ENCODE measurements at regions not wholly inside any gene's neighbourhood (a gene's known extent, or its start where the extent isn't known, plus 50 kb on each side); places are given as distances from the start of the nearest gene placed in this dataset.

DNA sequence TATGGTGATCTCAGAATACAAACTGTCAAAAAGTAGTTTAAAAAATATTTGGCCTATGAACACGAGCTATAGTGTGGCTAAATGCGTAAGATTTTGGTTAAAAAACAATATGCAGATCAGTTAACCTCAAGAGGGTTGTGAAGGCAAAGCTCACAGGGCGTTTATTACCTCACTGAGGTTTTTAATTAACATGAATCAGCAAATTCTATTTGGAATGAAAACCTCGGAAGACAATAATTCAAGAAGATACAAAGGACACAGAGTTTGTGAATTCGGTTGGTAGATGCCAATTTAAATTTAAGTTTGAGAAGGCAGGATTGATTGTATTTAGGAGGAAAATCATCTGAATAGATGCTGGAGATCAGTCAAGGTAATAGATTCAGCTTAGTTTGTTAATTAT lies 1434.6 kb downstream of the C4orf33 start:
- no peak overlapping the region for H3K4me3 ChIP-seq (ENCODE audit: low read depth, low read length)
- TF ChIP-seq, protein P1, sequence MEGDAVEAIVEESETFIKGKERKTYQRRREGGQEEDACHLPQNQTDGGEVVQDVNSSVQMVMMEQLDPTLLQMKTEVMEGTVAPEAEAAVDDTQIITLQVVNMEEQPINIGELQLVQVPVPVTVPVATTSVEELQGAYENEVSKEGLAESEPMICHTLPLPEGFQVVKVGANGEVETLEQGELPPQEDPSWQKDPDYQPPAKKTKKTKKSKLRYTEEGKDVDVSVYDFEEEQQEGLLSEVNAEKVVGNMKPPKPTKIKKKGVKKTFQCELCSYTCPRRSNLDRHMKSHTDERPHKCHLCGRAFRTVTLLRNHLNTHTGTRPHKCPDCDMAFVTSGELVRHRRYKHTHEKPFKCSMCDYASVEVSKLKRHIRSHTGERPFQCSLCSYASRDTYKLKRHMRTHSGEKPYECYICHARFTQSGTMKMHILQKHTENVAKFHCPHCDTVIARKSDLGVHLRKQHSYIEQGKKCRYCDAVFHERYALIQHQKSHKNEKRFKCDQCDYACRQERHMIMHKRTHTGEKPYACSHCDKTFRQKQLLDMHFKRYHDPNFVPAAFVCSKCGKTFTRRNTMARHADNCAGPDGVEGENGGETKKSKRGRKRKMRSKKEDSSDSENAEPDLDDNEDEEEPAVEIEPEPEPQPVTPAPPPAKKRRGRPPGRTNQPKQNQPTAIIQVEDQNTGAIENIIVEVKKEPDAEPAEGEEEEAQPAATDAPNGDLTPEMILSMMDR (IDR thresholded peaks at IDR 0.05; ENCODE audit: insufficient read depth, low read depth, low read length, missing control alignments), result no peak

DNA sequence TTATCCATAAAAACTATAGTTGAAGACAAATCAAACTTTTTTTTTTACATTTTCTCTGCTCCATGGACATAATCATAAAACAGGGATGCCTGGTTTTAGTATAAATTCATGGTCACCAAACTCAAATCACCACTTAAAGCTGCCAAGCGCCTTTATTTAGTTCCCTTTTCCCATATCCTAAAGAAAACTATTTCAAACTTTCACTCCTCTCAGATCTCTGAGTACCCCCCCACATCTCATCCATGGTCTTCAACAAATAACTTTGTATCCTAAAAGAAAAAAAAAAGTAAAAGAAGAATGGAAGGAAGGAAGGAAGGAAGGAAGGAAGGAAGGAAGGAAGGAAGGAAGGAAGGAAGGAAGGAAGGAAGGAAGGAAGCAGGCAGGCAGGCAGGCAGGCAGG lies 1438.7 kb downstream of the C4orf33 start:
- DNase-seq (ENCODE audit: low read depth), result no peak
- TF ChIP-seq, protein P1 (IDR thresholded peaks at IDR 0.05; ENCODE audit: insufficient read depth, low read depth, low read length, missing control alignments), result no peak
- H3K4me3 ChIP-seq (ENCODE audit: low read depth, low read length), result no peak overlapping the region

More for the DNA sequence above, 1434.6 kb downstream of the C4orf33 start:
- DNase-seq (ENCODE audit: low read depth), result no peak

DNA sequence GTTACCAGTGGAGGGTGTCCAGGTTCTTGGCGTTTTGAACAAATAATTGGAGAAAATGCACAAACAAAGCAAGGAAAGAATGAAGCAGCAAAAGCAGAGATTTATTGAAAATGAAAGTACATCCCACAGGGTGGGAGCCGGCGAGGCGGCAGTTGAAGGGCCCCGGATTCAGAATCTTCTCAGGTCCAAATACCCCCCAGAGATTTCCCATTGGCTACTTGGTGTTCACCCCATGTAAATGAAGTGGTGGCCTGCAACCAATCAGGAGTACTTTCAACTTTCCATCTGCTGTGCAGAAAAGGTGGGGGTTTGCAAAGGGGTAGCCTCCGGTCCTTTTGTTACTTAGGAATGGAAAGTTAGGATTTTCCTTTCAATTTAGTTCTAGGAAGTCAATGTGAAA lies 1447.0 kb downstream of the C4orf33 start:
- H3K4me3 ChIP-seq (ENCODE audit: low read depth, low read length), result no peak overlapping the region
- no peak for DNase-seq (ENCODE audit: low read depth)

DNA sequence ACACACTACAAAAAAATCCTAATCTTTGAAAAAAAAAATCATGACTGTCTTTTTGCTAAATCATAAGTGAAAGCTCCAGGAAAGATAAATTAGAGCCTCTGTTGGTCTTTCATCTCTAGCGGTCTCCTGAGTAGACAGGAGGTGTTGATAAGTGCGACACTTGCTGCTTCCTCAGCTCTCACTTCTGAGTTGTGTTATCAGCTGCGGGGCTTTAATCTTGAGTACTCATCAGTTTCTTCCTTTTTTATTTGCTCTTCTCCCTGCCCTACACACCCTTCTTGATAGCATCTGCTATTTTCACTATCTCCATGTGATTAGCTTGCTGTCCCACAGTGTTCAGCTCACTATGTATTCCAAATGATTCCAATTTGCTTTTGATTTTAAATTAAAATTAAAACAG lies 1449.2 kb downstream of the C4orf33 start:
- H3K4me3 ChIP-seq (ENCODE audit: low read depth, low read length), result no peak overlapping the region
- TF ChIP-seq, protein P1 (IDR thresholded peaks at IDR 0.05; ENCODE audit: insufficient read depth, low read depth, low read length, missing control alignments), result no peak
- DNase-seq (ENCODE audit: low read depth), result no peak

More for the DNA sequence above, 1447.0 kb downstream of the C4orf33 start:
- TF ChIP-seq, protein P1 (IDR thresholded peaks at IDR 0.05; ENCODE audit: insufficient read depth, low read depth, low read length, missing control alignments), result no peak

DNA sequence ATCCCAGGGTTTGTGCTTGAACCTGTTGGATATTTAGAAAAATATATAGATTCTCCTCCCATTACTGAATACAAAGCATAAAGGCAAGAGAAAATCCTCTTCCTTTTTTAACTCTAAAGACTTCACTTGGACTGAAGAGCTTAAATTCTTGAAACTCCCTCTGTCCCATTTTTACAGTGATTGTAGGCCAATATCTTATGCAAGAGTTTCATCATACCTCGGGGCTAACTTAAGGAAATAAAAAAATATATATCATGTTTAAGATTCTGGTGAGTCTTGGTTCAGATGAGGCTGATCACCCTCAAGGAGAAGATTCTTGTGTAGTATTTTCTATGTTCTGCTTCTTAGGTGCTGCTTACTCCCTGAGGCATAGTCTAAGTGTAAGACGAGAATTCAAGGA lies 1449.6 kb downstream of the C4orf33 start:
- no peak for DNase-seq (ENCODE audit: low read depth)
- TF ChIP-seq, protein P1 (IDR thresholded peaks at IDR 0.05; ENCODE audit: insufficient read depth, low read depth, low read length, missing control alignments), result no peak

DNA sequence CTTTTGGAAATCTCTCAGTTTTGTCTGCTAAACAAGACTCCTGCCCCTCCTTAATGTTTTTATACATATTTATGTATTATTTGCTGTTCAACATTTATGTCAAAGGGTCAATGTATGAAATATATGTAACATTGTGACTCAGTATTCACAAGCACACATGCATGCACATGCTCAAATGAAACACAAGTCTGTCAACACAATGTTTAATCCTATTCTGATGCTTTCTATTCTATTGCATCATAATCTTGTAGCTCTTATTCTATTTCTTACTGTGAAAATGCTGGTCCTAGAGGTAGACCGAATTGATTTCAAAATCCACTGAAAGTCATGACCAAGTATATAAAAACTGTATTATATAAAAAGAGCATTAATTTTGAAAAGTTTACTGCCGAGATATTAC lies 1463.3 kb downstream of the C4orf33 start:
- TF ChIP-seq, protein P1 (IDR thresholded peaks at IDR 0.05; ENCODE audit: insufficient read depth, low read depth, low read length, missing control alignments), result no peak
- no peak for DNase-seq (ENCODE audit: low read depth)
- no peak overlapping the region for H3K4me3 ChIP-seq (ENCODE audit: low read depth, low read length)

More for the DNA sequence above, 1449.6 kb downstream of the C4orf33 start:
- no peak overlapping the region for H3K4me3 ChIP-seq (ENCODE audit: low read depth, low read length)

DNA sequence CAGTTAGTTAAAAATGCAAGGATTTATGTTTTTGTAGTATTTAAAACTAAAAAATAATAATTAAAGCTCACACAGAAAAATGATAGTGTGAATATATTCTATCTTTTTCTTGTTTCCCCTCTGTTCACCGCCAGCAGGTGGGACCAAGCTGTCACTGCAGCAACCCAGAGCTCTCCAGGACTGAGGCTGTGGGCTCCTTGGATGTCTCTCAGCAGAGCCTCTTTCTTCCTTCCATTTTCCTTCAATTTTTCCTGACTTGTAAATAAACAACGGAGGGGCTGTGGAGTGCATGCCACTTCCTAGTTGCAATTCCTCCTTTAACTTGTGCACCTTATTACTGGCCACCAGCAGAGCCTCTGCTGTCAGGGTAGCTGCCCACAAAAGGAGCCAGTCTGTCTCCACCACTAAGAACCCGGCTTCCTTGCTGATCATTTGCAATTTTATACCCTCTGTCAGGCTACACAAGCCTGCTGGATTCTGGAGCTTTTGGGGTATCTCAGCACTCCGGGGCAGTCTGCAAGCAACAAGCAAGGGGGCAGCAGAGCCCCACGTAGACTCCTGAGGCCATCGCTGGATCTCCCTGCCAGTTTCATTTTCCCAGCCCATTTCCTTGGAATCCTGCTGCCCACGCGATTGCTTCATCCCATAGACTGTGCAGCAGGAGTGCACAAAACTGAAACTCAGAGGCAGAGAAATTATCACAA lies 1467.4 kb downstream of the C4orf33 start:
- TF ChIP-seq, protein P1 (IDR thresholded peaks at IDR 0.05; ENCODE audit: insufficient read depth, low read depth, low read length, missing control alignments), result no peak
- no peak for DNase-seq (ENCODE audit: low read depth)
- no peak overlapping the region for H3K4me3 ChIP-seq (ENCODE audit: low read depth, low read length)

Measured in GM12865 (cell line).